Gastrocnemius medialis (tissue), 4 donors: ENCODE measurements at regions not wholly inside any gene's neighbourhood (a gene's known extent, or its start where the extent isn't known, plus 50 kb on each side); places are given as distances from the start of the nearest gene placed in this dataset.

Experiments used
- ATAC-seq, 2 donors: fragments of 150-250 bp; one replicate each; pipeline ENCODE4 v1.9.1; 2016
- DNase-seq, 2 donors: peaks; one replicate each; pipeline ENCODE4 v3.0.0-alpha.2; 2019
- H3K27ac ChIP-seq, 4 donors: fragments of 200-600 bp; sonication (generic); 1 replicate in 1 of 4; 2 replicates in 3 of 4; pipeline ENCODE4 v1.5.1; 2016 to 2018; ENCODE audit warnings: mild to moderate bottlenecking in 2 of 4, moderate library complexity in 1 of 4
- H3K27me3 ChIP-seq, 3 donors: fragments of 200-600 bp; sonication (generic) in 2 of 3; 1 replicate in 1 of 3; 2 replicates in 2 of 3; pipeline versions ENCODE4 v1.5.1 to v1.6.0; 2016 to 2019; ENCODE audit warnings: mild to moderate bottlenecking in 1 of 3, moderate library complexity in 1 of 3
- H3K36me3 ChIP-seq, 2 donors: fragments of 200-600 bp; sonication (generic) in 1 of 2; one replicate each; pipeline ENCODE4 v1.5.1; 2017 to 2018
- H3K4me1 ChIP-seq, 2 donors: fragments of 200-600 bp; sonication (generic) in 1 of 2; one replicate each; pipeline ENCODE4 v1.5.1; 2016 to 2017; ENCODE audit warnings: mild to moderate bottlenecking in 2 of 2
- H3K4me3 ChIP-seq, 4 donors: fragments of 200-600 bp; sonication (generic) in 3 of 4; 1 replicate in 1 of 4; 2 replicates in 3 of 4; pipeline ENCODE4 v1.5.1; 2016 to 2019; ENCODE audit warnings: mild to moderate bottlenecking in 2 of 4
- H3K9me3 ChIP-seq, 3 donors: fragments of 200-600 bp; sonication (generic) in 2 of 3; 1 replicate in 1 of 3; 2 replicates in 2 of 3; pipeline ENCODE4 v1.5.1; 2016 to 2019
- POLR2A ChIP-seq, 2 donors: fragments of 450-650 bp; IDR thresholded peaks; one replicate each; pipeline ENCODE4 v1.6.1; 2017; ENCODE audit warnings: antibody characterized with exemption in 2 of 2, mild to moderate bottlenecking in 2 of 2, moderate library complexity in 2 of 2
- in situ Hi-C, 4 donors: fragments of 200-750 bp; cut with MboI; loops; one replicate each; pipeline versions ENCODE4 v1.15.0 to v1.8.0; 2017; ENCODE audit warnings: low sequenced_read_pairs in 4 of 4
- intact Hi-C: fragments of 100-400 bp; cut with DNase I; formaldehyde crosslinking; loops from one replicate; pipeline ENCODE4 v1.15.1; 2023; ENCODE audit warnings: low total_unique reads
- TF ChIP-seq, protein P1 (sequence below), 5 experiments: fragments of 450-650 bp in 3 of 5; fragments of 200-600 bp in 2 of 5; sonication (generic) in 2 of 5; IDR thresholded peaks in 4 of 5; conservative IDR thresholded peaks in 1 of 5; 1 replicate in 4 of 5; 2 replicates in 1 of 5; pipeline ENCODE4 v1.5.1; 2016 to 2019; ENCODE audit warnings: antibody characterized with exemption in 5 of 5, mild to moderate bottlenecking in 3 of 5, moderate library complexity in 3 of 5

DNA sequence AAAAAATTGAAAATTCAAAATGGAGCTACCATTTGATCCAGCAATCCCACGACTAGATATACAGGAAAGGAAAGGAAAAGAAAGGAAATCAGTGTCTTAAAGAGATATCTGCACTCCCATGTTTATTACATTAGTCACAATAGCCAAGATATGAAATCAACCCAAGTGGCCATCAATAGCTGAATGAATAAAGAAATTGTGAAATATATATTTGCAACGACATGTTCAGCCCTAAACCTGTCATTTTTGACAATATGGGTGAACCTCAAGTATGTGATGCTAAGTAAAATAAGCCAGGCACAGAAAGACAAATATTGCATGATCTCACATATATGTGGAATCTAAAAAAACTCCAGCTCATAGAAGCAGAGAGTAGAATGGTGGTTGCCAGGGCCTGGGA lies 155.1 kb downstream of the ANXA5 start:
- in situ Hi-C loops (no loop called here), intact Hi-C loops (no loop called here)
- Histone ChIP-seq H3K4me3 (no peak overlapping the region), H3K9me3 (no peaks in the 10 kb centered on the region), H3K27me3 (no peaks in the 10 kb centered on the region), H3K36me3 (no peaks in the 10 kb centered on the region), H3K4me1 (no peaks in the 10 kb centered on the region), H3K27ac (no peak overlapping the region)
- no peak for TF ChIP-seq POLR2A (IDR thresholded peaks at IDR 0.05)
- TF ChIP-seq, protein P1, sequence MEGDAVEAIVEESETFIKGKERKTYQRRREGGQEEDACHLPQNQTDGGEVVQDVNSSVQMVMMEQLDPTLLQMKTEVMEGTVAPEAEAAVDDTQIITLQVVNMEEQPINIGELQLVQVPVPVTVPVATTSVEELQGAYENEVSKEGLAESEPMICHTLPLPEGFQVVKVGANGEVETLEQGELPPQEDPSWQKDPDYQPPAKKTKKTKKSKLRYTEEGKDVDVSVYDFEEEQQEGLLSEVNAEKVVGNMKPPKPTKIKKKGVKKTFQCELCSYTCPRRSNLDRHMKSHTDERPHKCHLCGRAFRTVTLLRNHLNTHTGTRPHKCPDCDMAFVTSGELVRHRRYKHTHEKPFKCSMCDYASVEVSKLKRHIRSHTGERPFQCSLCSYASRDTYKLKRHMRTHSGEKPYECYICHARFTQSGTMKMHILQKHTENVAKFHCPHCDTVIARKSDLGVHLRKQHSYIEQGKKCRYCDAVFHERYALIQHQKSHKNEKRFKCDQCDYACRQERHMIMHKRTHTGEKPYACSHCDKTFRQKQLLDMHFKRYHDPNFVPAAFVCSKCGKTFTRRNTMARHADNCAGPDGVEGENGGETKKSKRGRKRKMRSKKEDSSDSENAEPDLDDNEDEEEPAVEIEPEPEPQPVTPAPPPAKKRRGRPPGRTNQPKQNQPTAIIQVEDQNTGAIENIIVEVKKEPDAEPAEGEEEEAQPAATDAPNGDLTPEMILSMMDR (IDR thresholded peaks at IDR 0.05 in 4 of 5, conservative IDR thresholded peaks at IDR 0.05 in 1 of 5) = no peak
- ATAC-seq (no peak), DNase-seq (no peak)

- ATAC-seq (no peak), DNase-seq (no peak)
- Histone ChIP-seq H3K4me3 (no peak overlapping the region), H3K9me3 (no peaks in the 10 kb centered on the region), H3K36me3 (no peaks in the 10 kb centered on the region), H3K4me1 (no peaks in the 10 kb centered on the region), H3K27me3 (no peaks in the 10 kb centered on the region), H3K27ac (no peak overlapping the region)
- TF ChIP-seq, protein P1 (IDR thresholded peaks at IDR 0.05 in 4 of 5, conservative IDR thresholded peaks at IDR 0.05 in 1 of 5) = no peak
- intact Hi-C loops (no loop called here), in situ Hi-C loops (no loop called here)
Measured at GRCh38 chr4:121535351-121535750, 154.5 kb upstream of the QRFPR start.

DNA sequence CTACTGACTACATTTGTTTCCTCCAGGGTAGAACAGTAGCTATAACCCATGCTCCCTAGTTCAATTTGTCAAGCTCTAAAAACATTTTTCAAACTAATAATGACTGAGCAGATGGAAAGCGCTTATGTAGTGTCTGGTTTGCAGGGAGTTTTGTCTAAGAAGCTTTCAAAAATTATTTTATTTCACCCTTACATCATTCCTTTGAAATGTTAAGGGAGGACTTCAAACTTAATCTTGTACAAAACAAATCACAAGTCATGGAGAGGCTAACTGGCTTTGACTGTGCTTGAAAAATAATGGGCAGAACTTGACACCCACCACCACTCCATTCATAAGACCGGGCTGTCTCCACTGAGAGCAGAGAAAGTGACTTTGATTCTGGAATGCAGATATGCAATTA lies 153.4 kb upstream of the QRFPR start:
- TF ChIP-seq, protein P1 (IDR thresholded peaks at IDR 0.05 in 4 of 5, conservative IDR thresholded peaks at IDR 0.05 in 1 of 5) = no peak
- TF ChIP-seq POLR2A (IDR thresholded peaks at IDR 0.05) = no peak
- Histone ChIP-seq H3K9me3 (no peaks in the 10 kb centered on the region), H3K27me3 (no peaks in the 10 kb centered on the region), H3K36me3 (no peaks in the 10 kb centered on the region), H3K4me1 (no peaks in the 10 kb centered on the region), H3K4me3 (no peak overlapping the region), H3K27ac (no peak overlapping the region)
- intact Hi-C loops (no loop called here), in situ Hi-C loops (no loop called here)
- ATAC-seq (no peak), DNase-seq (no peak)

GRCh38 chr4:121526509-121526908 lies 145.7 kb upstream of the QRFPR start:
- H3K4me1 ChIP-seq = no peaks in the 10 kb centered on the region
- intact Hi-C loops (no loop called here), in situ Hi-C loops (no loop called here)
- TF ChIP-seq, protein P1 (IDR thresholded peaks at IDR 0.05 in 4 of 5, conservative IDR thresholded peaks at IDR 0.05 in 1 of 5) = no peak
- TF ChIP-seq POLR2A (IDR thresholded peaks at IDR 0.05) = no peak
- no peak overlapping the region for H3K4me3 ChIP-seq
- no peaks in the 10 kb centered on the region for H3K9me3 ChIP-seq
- H3K27ac ChIP-seq = no peak overlapping the region
- DNase-seq = no peak
- ATAC-seq = no peak
- H3K27me3 ChIP-seq = no peaks in the 10 kb centered on the region
- no peaks in the 10 kb centered on the region for H3K36me3 ChIP-seq

- Histone ChIP-seq H3K27ac (no peak overlapping the region), H3K9me3 (no peaks in the 10 kb centered on the region), H3K27me3 (no peaks in the 10 kb centered on the region), H3K4me3 (no peak overlapping the region), H3K36me3 (no peaks in the 10 kb centered on the region), H3K4me1 (no peaks in the 10 kb centered on the region)
- TF ChIP-seq, protein P1 (IDR thresholded peaks at IDR 0.05 in 4 of 5, conservative IDR thresholded peaks at IDR 0.05 in 1 of 5) = no peak
- no peak for TF ChIP-seq POLR2A (IDR thresholded peaks at IDR 0.05)
- in situ Hi-C loops (no loop called here), intact Hi-C loops (no loop called here)
- no peak for DNase-seq
- ATAC-seq = peak in 1 of 2 donors; percentile 30
Measured at GRCh38 chr4:121519236-121519838, 138.5 kb upstream of the QRFPR start.
